OCI-LY7 (cell line): ENCODE measurements at regions not wholly inside any gene's neighbourhood (a gene's known extent, or its start where the extent isn't known, plus 50 kb on each side); places are given as distances from the start of the nearest gene placed in this dataset.

Source experiments
- BruUV-seq: library from RNA; stranded (reverse); fragments of 400-500 nt; replicated peaks from 2 replicates; lab custom pipeline; 2021; lab: Mats Ljungman, UMichigan
- CTCF ChIA-PET: fragments of 300-600 bp; sonication (Branson Sonifier 250); formaldehyde crosslinking; loops from one replicate; lab custom pipeline; 2022; ENCODE audit warnings: antibody characterized with exemption; ENCODE audit not compliant: unreplicated experiment; lab: Charles Lee
- POLR2A ChIA-PET: fragments of 300-600 bp; sonication (Branson Sonifier 250); formaldehyde crosslinking; loops from one replicate; lab custom pipeline; 2022; ENCODE audit warnings: antibody characterized with exemption; lab: Charles Lee
- DNase-seq: peaks from one replicate; pipeline ENCODE4 v3.0.0-alpha.2; 2015; ENCODE audit warnings: low spot score
- H2AFZ ChIP-seq: fragments of 200-600 bp; sonication (generic), shearing (Covaris generic); 2 replicates; pipeline ENCODE4 v1.6.1; 2014; ENCODE audit warnings: mild to moderate bottlenecking, antibody characterized with exemption, low read length, moderate library complexity
- H3K27ac ChIP-seq: fragments of 200-600 bp; sonication (generic); 2 replicates; pipeline ENCODE4 v1.5.1; 2014; ENCODE audit warnings: mixed run types, low read depth, mild to moderate bottlenecking, moderate library complexity, low read length, inconsistent platforms; ENCODE audit not compliant: poor library complexity, severe bottlenecking
- H3K36me3 ChIP-seq: fragments of 200-600 bp; sonication (generic); 2 replicates; pipeline ENCODE4 v1.6.1; 2014; ENCODE audit warnings: mild to moderate bottlenecking, antibody characterized with exemption, low read length, moderate library complexity, mixed read lengths; ENCODE audit not compliant: insufficient read depth
- H3K4me1 ChIP-seq: fragments of 200-600 bp; sonication (generic); 2 replicates; pipeline ENCODE4 v1.5.1; 2014; ENCODE audit warnings: mild to moderate bottlenecking, low read length; ENCODE audit not compliant: insufficient read depth, poor library complexity, severe bottlenecking
- H3K4me2 ChIP-seq: fragments of 200-600 bp; sonication (generic); 2 replicates; pipeline ENCODE4 v1.6.1; 2014; ENCODE audit warnings: mild to moderate bottlenecking, low read length
- H3K4me3 ChIP-seq: fragments of 200-600 bp; sonication (generic); 2 replicates; pipeline ENCODE4 v1.5.1; 2014; ENCODE audit warnings: mild to moderate bottlenecking, low read depth, low read length; ENCODE audit not compliant: poor library complexity, severe bottlenecking
- H3K79me2 ChIP-seq: fragments of 200-600 bp; sonication (generic); 2 replicates; pipeline ENCODE4 v1.6.1; 2016; ENCODE audit warnings: low read depth, mild to moderate bottlenecking, low read length, moderate library complexity, mixed read lengths; ENCODE audit not compliant: insufficient read depth
- H3K9me2 ChIP-seq: fragments of 200-600 bp; sonication (generic); 2 replicates; pipeline ENCODE4 v1.6.1; 2016; ENCODE audit warnings: mild to moderate bottlenecking, low read length, mixed read lengths; ENCODE audit not compliant: insufficient read depth
- H3K9me3 ChIP-seq: fragments of 200-600 bp; sonication (generic); 2 replicates; pipeline ENCODE4 v1.6.1; 2014; ENCODE audit warnings: mild to moderate bottlenecking, mixed run types, low read length, mixed read lengths
- H4K20me1 ChIP-seq: fragments of 200-600 bp; sonication (generic); 2 replicates; pipeline ENCODE4 v1.6.1; 2014; ENCODE audit warnings: mild to moderate bottlenecking, antibody characterized with exemption, low read length, moderate library complexity, mixed read lengths; ENCODE audit not compliant: insufficient read depth
- EZH2phosphoT487 ChIP-seq: fragments of 200-600 bp; sonication (generic); IDR thresholded peaks from 2 replicates; pipeline ENCODE4 v1.6.1; 2018; ENCODE audit warnings: low read depth, borderline replicate concordance, mild to moderate bottlenecking, mixed run types, antibody characterized with exemption, low read length, moderate library complexity, mixed read lengths
- intact Hi-C: fragments of 100-400 bp; cut with micrococcal nuclease; formaldehyde crosslinking; loops from one replicate; pipeline ENCODE4 v1.10.0; 2022; ENCODE audit not compliant: unreplicated experiment
- TF ChIP-seq, protein P1 (sequence below): fragments of 200-600 bp; sonication (generic); conservative IDR thresholded peaks from 2 replicates; pipeline ENCODE4 v1.5.1; 2014; ENCODE audit warnings: mild to moderate bottlenecking, antibody characterized with exemption, low read length, moderate library complexity, mixed read lengths

DNA sequence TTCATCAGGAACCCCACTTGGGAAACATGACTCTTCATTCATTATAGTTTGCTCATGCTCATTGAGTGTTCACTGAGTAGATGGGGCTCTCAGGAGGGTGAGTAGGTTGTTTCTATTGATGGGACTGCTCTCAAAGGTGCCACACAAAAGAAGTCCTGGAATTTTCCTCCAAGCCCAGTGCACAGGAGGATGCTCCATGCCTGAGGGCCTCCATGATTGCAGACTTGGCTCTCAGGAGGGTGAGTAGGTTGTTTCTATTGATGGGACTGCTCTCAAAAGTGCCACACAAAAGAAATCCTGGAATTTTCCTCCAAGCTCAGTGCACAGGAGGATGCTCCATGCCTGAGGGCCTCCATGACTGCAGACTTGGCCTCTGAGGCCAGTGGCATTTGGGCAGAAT is 108.5 kb downstream of the ZNF674 start:
- no peaks in the 10 kb centered on the region for H4K20me1 ChIP-seq
- no peaks in the 10 kb centered on the region for H3K9me2 ChIP-seq
- ChIA-PET CTCF (no interaction called here), POLR2A (no interaction called here)
- no peaks in the 10 kb centered on the region for H3K9me3 ChIP-seq
- H3K79me2 ChIP-seq: no peaks in the 10 kb centered on the region
- no TSS peak for BruUV-seq
- H3K36me3 ChIP-seq: no peaks in the 10 kb centered on the region
- no peak for DNase-seq
- H2AFZ ChIP-seq: no peak overlapping the region
- intact Hi-C loops: no loop called here
- H3K4me2 ChIP-seq: no peak overlapping the region
- H3K27ac ChIP-seq: no peak overlapping the region
- no peak overlapping the region for H3K4me3 ChIP-seq
- H3K4me1 ChIP-seq: no peaks in the 10 kb centered on the region
- TF ChIP-seq, protein P1, sequence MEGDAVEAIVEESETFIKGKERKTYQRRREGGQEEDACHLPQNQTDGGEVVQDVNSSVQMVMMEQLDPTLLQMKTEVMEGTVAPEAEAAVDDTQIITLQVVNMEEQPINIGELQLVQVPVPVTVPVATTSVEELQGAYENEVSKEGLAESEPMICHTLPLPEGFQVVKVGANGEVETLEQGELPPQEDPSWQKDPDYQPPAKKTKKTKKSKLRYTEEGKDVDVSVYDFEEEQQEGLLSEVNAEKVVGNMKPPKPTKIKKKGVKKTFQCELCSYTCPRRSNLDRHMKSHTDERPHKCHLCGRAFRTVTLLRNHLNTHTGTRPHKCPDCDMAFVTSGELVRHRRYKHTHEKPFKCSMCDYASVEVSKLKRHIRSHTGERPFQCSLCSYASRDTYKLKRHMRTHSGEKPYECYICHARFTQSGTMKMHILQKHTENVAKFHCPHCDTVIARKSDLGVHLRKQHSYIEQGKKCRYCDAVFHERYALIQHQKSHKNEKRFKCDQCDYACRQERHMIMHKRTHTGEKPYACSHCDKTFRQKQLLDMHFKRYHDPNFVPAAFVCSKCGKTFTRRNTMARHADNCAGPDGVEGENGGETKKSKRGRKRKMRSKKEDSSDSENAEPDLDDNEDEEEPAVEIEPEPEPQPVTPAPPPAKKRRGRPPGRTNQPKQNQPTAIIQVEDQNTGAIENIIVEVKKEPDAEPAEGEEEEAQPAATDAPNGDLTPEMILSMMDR: no peak

GRCh38 chrX:46433892-46434291 is 111.3 kb downstream of the ZNF674 start:
- H3K36me3 ChIP-seq: no peaks in the 10 kb centered on the region
- ChIA-PET CTCF (no interaction called here), POLR2A (no interaction called here)
- H3K79me2 ChIP-seq: no peaks in the 10 kb centered on the region
- no peaks in the 10 kb centered on the region for H3K9me3 ChIP-seq
- no peak overlapping the region for H3K27ac ChIP-seq
- no peak overlapping the region for H3K4me2 ChIP-seq
- no peak overlapping the region for H2AFZ ChIP-seq
- no peaks in the 10 kb centered on the region for H3K4me1 ChIP-seq
- no peak overlapping the region for H3K4me3 ChIP-seq
- no peak for DNase-seq
- no peaks in the 10 kb centered on the region for H4K20me1 ChIP-seq
- TF ChIP-seq, protein P1: no peak
- no peak for TF ChIP-seq EZH2phosphoT487
- no peaks in the 10 kb centered on the region for H3K9me2 ChIP-seq
- BruUV-seq: no TSS peak
- intact Hi-C loops: no loop called here

DNA sequence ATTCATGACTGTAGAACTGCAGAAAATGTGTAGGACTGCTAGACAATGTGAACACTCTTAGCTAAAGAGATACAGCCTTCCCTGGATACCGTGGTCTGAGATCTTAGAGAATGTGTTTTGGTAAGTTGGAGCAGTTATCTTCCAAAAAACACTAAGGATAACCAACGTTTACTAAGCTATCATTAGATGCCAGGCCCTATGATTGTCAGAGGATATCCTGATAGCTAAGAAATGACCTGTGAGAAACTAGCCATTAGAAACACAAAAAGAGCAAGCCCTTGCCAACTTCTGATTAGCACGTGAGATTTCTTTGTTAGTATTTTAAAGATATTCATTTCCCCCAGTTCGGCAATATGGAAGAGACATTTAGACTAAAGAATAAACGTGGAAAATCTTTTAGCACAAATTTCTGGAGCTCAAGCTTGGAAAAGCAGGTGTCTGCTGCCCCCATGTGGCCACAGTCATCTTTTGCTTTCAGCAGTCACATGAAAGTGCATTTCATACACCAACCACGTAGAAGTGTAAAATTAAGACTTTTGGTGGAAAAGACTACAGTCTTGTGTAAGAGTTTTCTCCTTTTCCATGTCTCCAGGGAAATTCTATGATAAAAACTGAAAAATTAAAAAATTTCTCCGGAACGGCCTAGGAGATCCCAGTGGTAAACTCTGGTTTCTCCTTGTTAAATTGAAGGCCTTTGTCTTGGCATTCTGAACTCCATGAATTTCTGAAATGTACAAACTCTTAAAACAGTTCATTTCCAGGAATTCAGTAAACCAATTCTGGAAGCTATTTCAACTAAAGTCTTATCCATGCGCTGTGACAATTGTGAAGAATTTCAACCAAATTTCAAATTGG is 136.4 kb downstream of the ZNF674 start:
- no peaks in the 10 kb centered on the region for H4K20me1 ChIP-seq
- intact Hi-C loops: no loop called here
- ChIA-PET CTCF (interaction anchor here (0.6 kb wide), 1 partner anchor 1215 kb away, joined by 3 read pairs; no protein-coding TSS in a partner anchor), POLR2A (no interaction called here)
- no peak overlapping the region; the same call in 1 of the 2 replicates for H2AFZ ChIP-seq
- BruUV-seq: no TSS peak
- peak; percentile 55 for DNase-seq
- H3K9me2 ChIP-seq: no peaks in the 10 kb centered on the region
- H3K36me3 ChIP-seq: no peaks in the 10 kb centered on the region
- H3K4me1 ChIP-seq: no peaks in the 10 kb centered on the region
- H3K9me3 ChIP-seq: no peaks in the 10 kb centered on the region
- H3K79me2 ChIP-seq: no peaks in the 10 kb centered on the region
- no peak overlapping the region for H3K4me3 ChIP-seq
- no peak overlapping the region for H3K4me2 ChIP-seq
- no peak for TF ChIP-seq EZH2phosphoT487
- TF ChIP-seq, protein P1: peak; percentile 86
- no peak overlapping the region for H3K27ac ChIP-seq
